Transverse colon (tissue), 4 donors: ENCODE measurements at regions not wholly inside any gene's neighbourhood (a gene's known extent, or its start where the extent isn't known, plus 50 kb on each side); places are given as distances from the start of the nearest gene placed in this dataset.

Experiments
- EP300 ChIP-seq: sonication (generic); formaldehyde crosslinking; IDR thresholded peaks from one replicate; pipeline ENCODE4 v1.6.1; 2017; ENCODE audit warnings: antibody characterized with exemption, low read depth
- POLR2A ChIP-seq: fragments of 450-650 bp; IDR thresholded peaks from one replicate; pipeline ENCODE4 v1.6.1; 2016; ENCODE audit warnings: antibody characterized with exemption, mild to moderate bottlenecking, moderate library complexity
- POLR2AphosphoS5 ChIP-seq, 3 donors: sonication (generic); formaldehyde crosslinking; IDR thresholded peaks; one replicate each; pipeline ENCODE4 v1.6.1; 2016; ENCODE audit warnings: antibody characterized with exemption in 3 of 3
- TF ChIP-seq, protein P1 (sequence below), 5 experiments: fragments of 200-600 bp in 3 of 5; fragments of 450-650 bp in 2 of 5; sonication (generic) in 3 of 5; IDR thresholded peaks; 1 replicate in 2 of 5; 2 replicates in 3 of 5; pipeline ENCODE4 v1.5.1; 2016 to 2017; ENCODE audit warnings: antibody characterized with exemption in 5 of 5, inconsistent platforms in 3 of 5, mild to moderate bottlenecking in 2 of 5, moderate library complexity in 1 of 5

DNA sequence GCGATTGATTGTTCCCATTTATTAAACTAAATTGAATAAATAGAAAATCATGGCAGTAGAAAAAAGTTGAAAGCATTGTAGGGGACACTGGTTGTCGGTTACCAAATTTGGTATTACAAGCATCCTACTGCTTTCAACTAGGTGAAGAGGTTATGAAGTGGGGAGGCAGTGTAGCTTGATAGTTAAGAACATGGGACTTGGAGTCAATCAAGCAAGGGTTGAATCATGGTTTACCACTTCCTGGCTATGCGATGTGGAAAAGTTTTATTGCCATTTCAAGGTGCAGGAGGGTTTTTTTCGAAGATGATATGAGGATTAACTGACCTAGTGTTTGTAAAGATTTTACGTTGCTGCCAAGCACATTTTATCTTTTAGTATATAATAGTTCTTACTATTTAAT is 318.2 kb upstream of the KCNH8 start:
- TF ChIP-seq, protein P1, sequence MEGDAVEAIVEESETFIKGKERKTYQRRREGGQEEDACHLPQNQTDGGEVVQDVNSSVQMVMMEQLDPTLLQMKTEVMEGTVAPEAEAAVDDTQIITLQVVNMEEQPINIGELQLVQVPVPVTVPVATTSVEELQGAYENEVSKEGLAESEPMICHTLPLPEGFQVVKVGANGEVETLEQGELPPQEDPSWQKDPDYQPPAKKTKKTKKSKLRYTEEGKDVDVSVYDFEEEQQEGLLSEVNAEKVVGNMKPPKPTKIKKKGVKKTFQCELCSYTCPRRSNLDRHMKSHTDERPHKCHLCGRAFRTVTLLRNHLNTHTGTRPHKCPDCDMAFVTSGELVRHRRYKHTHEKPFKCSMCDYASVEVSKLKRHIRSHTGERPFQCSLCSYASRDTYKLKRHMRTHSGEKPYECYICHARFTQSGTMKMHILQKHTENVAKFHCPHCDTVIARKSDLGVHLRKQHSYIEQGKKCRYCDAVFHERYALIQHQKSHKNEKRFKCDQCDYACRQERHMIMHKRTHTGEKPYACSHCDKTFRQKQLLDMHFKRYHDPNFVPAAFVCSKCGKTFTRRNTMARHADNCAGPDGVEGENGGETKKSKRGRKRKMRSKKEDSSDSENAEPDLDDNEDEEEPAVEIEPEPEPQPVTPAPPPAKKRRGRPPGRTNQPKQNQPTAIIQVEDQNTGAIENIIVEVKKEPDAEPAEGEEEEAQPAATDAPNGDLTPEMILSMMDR (IDR thresholded peaks at IDR 0.05), result no peak
- no peak for TF ChIP-seq POLR2AphosphoS5 (IDR thresholded peaks at IDR 0.05)
- TF ChIP-seq POLR2A, result no peak
- no peak for TF ChIP-seq EP300
